ENCODE measurements at regions not wholly inside any gene's neighbourhood (a gene's known extent, or its start where the extent isn't known, plus 50 kb on each side); places are given as distances from the start of the nearest gene placed in this dataset.

- no peaks in the 10 kb centered on the region for H4K20me1 ChIP-seq (ENCODE audit: control insufficient read depth, insufficient read depth, low read length, poor library complexity, severe bottlenecking)
- no peak overlapping the region for H3K9ac ChIP-seq (ENCODE audit: low read length)
- Mint-ChIP-seq H3K4me3 (no peak overlapping the region), H3K27me3 (no peaks in the 10 kb centered on the region), H3K27ac (no peak overlapping the region), H3K4me1 (no peaks in the 10 kb centered on the region), H3K9me3 (ENCODE audit: insufficient read depth) (peaks cover 2% of the 10 kb centered on the region)
- no peak overlapping the region for H3K27ac ChIP-seq (ENCODE audit: low read length in 2 of 2)
- WGBS (ENCODE audit: insufficient coverage): no CpG with 5 or more reads among the region's 5 CpGs
- TF ChIP-seq EZH2 (IDR thresholded peaks at IDR 0.05; ENCODE audit: borderline replicate concordance, insufficient read depth, low read depth, low read length, poor library complexity, severe bottlenecking): no peak
- TF ChIP-seq, protein P1, sequence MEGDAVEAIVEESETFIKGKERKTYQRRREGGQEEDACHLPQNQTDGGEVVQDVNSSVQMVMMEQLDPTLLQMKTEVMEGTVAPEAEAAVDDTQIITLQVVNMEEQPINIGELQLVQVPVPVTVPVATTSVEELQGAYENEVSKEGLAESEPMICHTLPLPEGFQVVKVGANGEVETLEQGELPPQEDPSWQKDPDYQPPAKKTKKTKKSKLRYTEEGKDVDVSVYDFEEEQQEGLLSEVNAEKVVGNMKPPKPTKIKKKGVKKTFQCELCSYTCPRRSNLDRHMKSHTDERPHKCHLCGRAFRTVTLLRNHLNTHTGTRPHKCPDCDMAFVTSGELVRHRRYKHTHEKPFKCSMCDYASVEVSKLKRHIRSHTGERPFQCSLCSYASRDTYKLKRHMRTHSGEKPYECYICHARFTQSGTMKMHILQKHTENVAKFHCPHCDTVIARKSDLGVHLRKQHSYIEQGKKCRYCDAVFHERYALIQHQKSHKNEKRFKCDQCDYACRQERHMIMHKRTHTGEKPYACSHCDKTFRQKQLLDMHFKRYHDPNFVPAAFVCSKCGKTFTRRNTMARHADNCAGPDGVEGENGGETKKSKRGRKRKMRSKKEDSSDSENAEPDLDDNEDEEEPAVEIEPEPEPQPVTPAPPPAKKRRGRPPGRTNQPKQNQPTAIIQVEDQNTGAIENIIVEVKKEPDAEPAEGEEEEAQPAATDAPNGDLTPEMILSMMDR (IDR thresholded peaks at IDR 0.05): no peak
- no peaks in the 10 kb centered on the region for H3K36me3 ChIP-seq (replicated peaks in 1 of 2; ENCODE audit: control extremely low read depth in 1 of 2, control insufficient read depth in 1 of 2, extremely low read depth in 1 of 2, insufficient read depth in 2 of 2, low read length in 1 of 2)
- H3K27me3 ChIP-seq (replicated peaks in 1 of 4; ENCODE audit: control extremely low read depth in 1 of 4, control insufficient read depth in 3 of 4, insufficient read depth in 4 of 4, low read length in 3 of 4): peaks cover 0 to 5% (median 0%) of the 10 kb centered on the region in 4 experiments
- H3K4me1 ChIP-seq (ENCODE audit: control insufficient read depth in 2 of 2, insufficient read depth in 2 of 2, low read length in 2 of 2): no peaks in the 10 kb centered on the region
- H3K9me3 ChIP-seq (ENCODE audit: control extremely low read depth in 1 of 3, control insufficient read depth in 2 of 3, insufficient read depth in 1 of 3, low read length in 2 of 3): peaks cover 0 to 12% (median 0%) of the 10 kb centered on the region in 3 donors
- no peak overlapping the region for H3K4me2 ChIP-seq (replicated peaks; ENCODE audit: low read depth, low read length, poor library complexity, severe bottlenecking)
- no peaks in the 10 kb centered on the region for H3K79me2 ChIP-seq (ENCODE audit: control insufficient read depth, insufficient read depth, low read length)
- intact Hi-C loops (cut with micrococcal nuclease): no loop called here
- CTCF ChIA-PET: no interaction called here
- ATAC-seq (ENCODE audit: low read depth) (no peak), DNase-seq (no peak)
- H3K4me3 ChIP-seq (ENCODE audit: control extremely low read depth in 1 of 5, extremely low read depth in 1 of 5, insufficient read depth in 1 of 5, low read depth in 2 of 5, low read length in 4 of 5): no peak overlapping the region
- no peak overlapping the region for H2AFZ ChIP-seq (ENCODE audit: insufficient read depth, low read depth, low read length, poor library complexity, severe bottlenecking)
- POLR2A ChIA-PET: no interaction called here
These were observed 150.0 kb upstream of the ARHGAP28 start for GRCh38 chr18:6579486-6579885.

DNA sequence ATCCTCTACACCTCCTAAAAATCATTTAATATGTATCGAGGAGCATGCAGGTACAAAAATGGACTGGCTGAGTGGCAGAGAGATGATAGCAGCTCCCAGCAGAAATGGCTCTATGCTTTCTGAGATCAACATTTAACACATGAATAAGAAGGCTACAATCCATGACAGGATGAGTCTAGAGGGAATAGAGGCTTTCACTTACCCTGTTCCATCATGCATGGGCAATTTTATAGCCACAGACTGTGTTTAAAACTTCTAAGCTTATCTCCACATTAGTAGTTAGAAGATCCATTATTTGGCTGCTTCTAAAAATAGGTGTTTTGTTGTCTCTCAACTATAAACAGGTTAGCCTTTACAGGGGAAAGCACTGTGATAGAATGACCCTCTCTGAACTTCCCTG, 149.1 kb upstream of the ARHGAP28 start:
- Mint-ChIP-seq H3K27me3 (no peaks in the 10 kb centered on the region), H3K9me3 (ENCODE audit: insufficient read depth) (peaks cover 2% of the 10 kb centered on the region), H3K27ac (no peak overlapping the region), H3K4me1 (no peaks in the 10 kb centered on the region), H3K4me3 (no peak overlapping the region)
- H3K9me3 ChIP-seq (ENCODE audit: control extremely low read depth in 1 of 3, control insufficient read depth in 2 of 3, insufficient read depth in 1 of 3, low read length in 2 of 3): peaks cover 0 to 12% (median 0%) of the 10 kb centered on the region in 3 donors
- H4K20me1 ChIP-seq (ENCODE audit: control insufficient read depth, insufficient read depth, low read length, poor library complexity, severe bottlenecking): no peaks in the 10 kb centered on the region
- peaks cover 0 to 5% (median 0%) of the 10 kb centered on the region in 4 experiments for H3K27me3 ChIP-seq (replicated peaks in 1 of 4; ENCODE audit: control extremely low read depth in 1 of 4, control insufficient read depth in 3 of 4, insufficient read depth in 4 of 4, low read length in 3 of 4)
- POLR2A ChIA-PET: no interaction called here
- DNase-seq (no peak), ATAC-seq (ENCODE audit: low read depth) (no peak)
- no peak overlapping the region for H2AFZ ChIP-seq (ENCODE audit: insufficient read depth, low read depth, low read length, poor library complexity, severe bottlenecking)
- no peak overlapping the region for H3K27ac ChIP-seq (ENCODE audit: low read length in 2 of 2)
- H3K79me2 ChIP-seq (ENCODE audit: control insufficient read depth, insufficient read depth, low read length): no peaks in the 10 kb centered on the region
- CTCF ChIA-PET: no interaction called here
- no peak overlapping the region for H3K4me2 ChIP-seq (replicated peaks; ENCODE audit: low read depth, low read length, poor library complexity, severe bottlenecking)
- H3K4me3 ChIP-seq (ENCODE audit: control extremely low read depth in 1 of 5, extremely low read depth in 1 of 5, insufficient read depth in 1 of 5, low read depth in 2 of 5, low read length in 4 of 5): no peak overlapping the region
- H3K4me1 ChIP-seq (ENCODE audit: control insufficient read depth in 2 of 2, insufficient read depth in 2 of 2, low read length in 2 of 2): no peaks in the 10 kb centered on the region
- no peaks in the 10 kb centered on the region for H3K36me3 ChIP-seq (replicated peaks in 1 of 2; ENCODE audit: control extremely low read depth in 1 of 2, control insufficient read depth in 1 of 2, extremely low read depth in 1 of 2, insufficient read depth in 2 of 2, low read length in 1 of 2)
- no peak for TF ChIP-seq EZH2 (IDR thresholded peaks at IDR 0.05; ENCODE audit: borderline replicate concordance, insufficient read depth, low read depth, low read length, poor library complexity, severe bottlenecking)
- TF ChIP-seq, protein P1 (IDR thresholded peaks at IDR 0.05): no peak
- WGBS (ENCODE audit: insufficient coverage): no CpG with 5 or more reads among the region's 1 CpG
- no peak overlapping the region for H3K9ac ChIP-seq (ENCODE audit: low read length)
- intact Hi-C loops (cut with micrococcal nuclease): no loop called here
